HepG2 (cell line): ENCODE measurements at regions not wholly inside any gene's neighbourhood (a gene's known extent, or its start where the extent isn't known, plus 50 kb on each side); places are given as distances from the start of the nearest gene placed in this dataset.

Experiments
- ATAC-seq: fragments of 200-7000 bp; cut with Tn5 transposase; 3 replicates; pipeline ENCODE4 v1.9.1; 2020; ENCODE audit warnings: mild to moderate bottlenecking, moderate library complexity
- BruUV-seq: library from RNA; stranded (reverse); fragments of 400-500 nt; replicated peaks from 2 replicates; lab custom pipeline; 2021; lab: Mats Ljungman, UMichigan
- CTCF ChIA-PET: fragments of 300-600 bp; formaldehyde crosslinking; extraction: SDS; loops from one replicate; lab custom pipeline; 2021; ENCODE audit warnings: low total read pairs, inconsistent platforms, low intra/inter-chr PET ratio; lab: Yijun Ruan, JAX
- POLR2A ChIA-PET: fragments of 350-600 bp; sonication (Branson Sonifier 250); formaldehyde crosslinking; loops from one replicate; lab custom pipeline; 2020; ENCODE audit warnings: antibody characterized with exemption, inconsistent platforms; lab: Yijun Ruan, JAX
- DNase-seq: peaks from one replicate; pipeline ENCODE4 v3.0.0-alpha.2; 2015; ENCODE audit warnings: low spot score
- FAIRE-seq: peaks from 3 replicates; lab custom pipeline; 2011; peaks lifted over from hg19 to GRCh38; lab: Jason Lieb, UNC
- H2AFZ ChIP-seq: one replicate; pipeline ENCODE4 v1.6.1; 2011; ENCODE audit warnings: low read length, inconsistent platforms
- H3K27ac ChIP-seq: fragments of 300-600 bp; 3 replicates; pipeline ENCODE4 v1.8.0; 2011; ENCODE audit warnings: mixed run types, mild to moderate bottlenecking, mixed read lengths, low read length, inconsistent platforms; ENCODE audit not compliant: insufficient read depth; ENCODE audit errors: extremely low read length
- H3K27me3 ChIP-seq, 2 experiments: fragments of 200-600 bp in 1 of 2; 2 replicates in 1 of 2; 3 replicates in 1 of 2; pipeline versions ENCODE4 v1.6.0 to v1.8.0; 2011; ENCODE audit warnings: low read length in 2 of 2, mild to moderate bottlenecking in 2 of 2, moderate library complexity in 2 of 2, inconsistent platforms in 1 of 2; ENCODE audit not compliant: insufficient read depth in 2 of 2, control insufficient read depth in 1 of 2
- H3K36me3 ChIP-seq, 2 experiments: fragments of 200-600 bp in 1 of 2; replicated peaks in 1 of 2; 2 replicates in 1 of 2; 3 replicates in 1 of 2; pipeline versions ENCODE4 v1.5.1 to v1.8.0; 2011; ENCODE audit warnings: low read length in 2 of 2, inconsistent platforms in 1 of 2; ENCODE audit not compliant: insufficient read depth in 2 of 2, control insufficient read depth in 1 of 2
- H3K4me1 ChIP-seq: 2 replicates; pipeline ENCODE4 v1.5.1; 2012; ENCODE audit warnings: low read length, inconsistent platforms; ENCODE audit not compliant: insufficient read depth
- H3K4me2 ChIP-seq: 2 replicates; pipeline ENCODE4 v1.6.0; 2011; ENCODE audit warnings: low read depth, low read length, inconsistent platforms
- H3K4me3 ChIP-seq, 3 experiments: fragments of 200-600 bp in 1 of 3; sonication (generic), shearing (Covaris generic) in 1 of 3; replicated peaks in 1 of 3; 2 replicates each; pipeline ENCODE4 v1.5.1; 2011 to 2016; ENCODE audit warnings: low read length in 3 of 3, inconsistent platforms in 2 of 3, low read depth in 2 of 3, mild to moderate bottlenecking in 2 of 3, control low read depth in 1 of 3, mixed read lengths in 1 of 3; ENCODE audit not compliant: insufficient read depth in 1 of 3
- H3K79me2 ChIP-seq: one replicate; pipeline ENCODE4 v1.6.1; 2011; ENCODE audit warnings: low read length, inconsistent platforms; ENCODE audit not compliant: insufficient read depth
- H3K9ac ChIP-seq: 2 replicates; pipeline ENCODE4 v1.6.0; 2011; ENCODE audit warnings: mild to moderate bottlenecking, low read depth, low read length, inconsistent platforms; ENCODE audit not compliant: insufficient read depth
- H3K9me3 ChIP-seq: 2 replicates; pipeline ENCODE4 v1.5.1; 2012; ENCODE audit warnings: mild to moderate bottlenecking, low read length
- H4K20me1 ChIP-seq: 2 replicates; pipeline ENCODE4 v1.6.0; 2011; ENCODE audit warnings: inconsistent platforms, mild to moderate bottlenecking, low read length, moderate library complexity; ENCODE audit not compliant: insufficient read depth
- FOSL2 ChIP-seq: sonication (generic); formaldehyde crosslinking; IDR thresholded peaks from 2 replicates; pipeline ENCODE4 v1.4.0; 2020; ENCODE audit warnings: missing genetic modification reagents
- NRL ChIP-seq: sonication (generic); formaldehyde crosslinking; IDR thresholded peaks from 2 replicates; pipeline ENCODE4 v1.5.0; 2020; ENCODE audit warnings: missing genetic modification reagents, mild to moderate bottlenecking, moderate library complexity, borderline replicate concordance
- TSC22D2 ChIP-seq: sonication (generic); formaldehyde crosslinking; IDR thresholded peaks from 2 replicates; pipeline ENCODE4 v1.5.1; 2020; ENCODE audit warnings: missing genetic modification reagents, mild to moderate bottlenecking, borderline replicate concordance
- ZFP41 ChIP-seq: sonication (generic); formaldehyde crosslinking; IDR thresholded peaks from 2 replicates; pipeline ENCODE4 v1.4.0; 2020; ENCODE audit warnings: mild to moderate bottlenecking, missing genetic modification reagents, borderline replicate concordance
- ZNF788 ChIP-seq: sonication (generic); formaldehyde crosslinking; IDR thresholded peaks from 2 replicates; pipeline ENCODE4 v1.5.0; 2020; ENCODE audit warnings: mild to moderate bottlenecking, missing genetic modification reagents, borderline replicate concordance
- in situ Hi-C: cut with HindIII; loops from 2 replicates; pipeline ENCODE4 v1.10.0; 2017; ENCODE audit warnings: low pct_unique_long_range_greater_than_20kb; ENCODE audit not compliant: extremely low pct_ligation_motif_present
- intact Hi-C: fragments of 100-400 bp; cut with micrococcal nuclease; formaldehyde crosslinking; loops from one replicate; pipeline ENCODE4 v1.10.0; 2022; ENCODE audit not compliant: unreplicated experiment
- TF ChIP-seq, protein P1 (sequence below): IDR thresholded peaks from 2 replicates; pipeline ENCODE4 v1.4.0; 2020; ENCODE audit warnings: mild to moderate bottlenecking, missing genetic modification reagents
- TF ChIP-seq, protein P2 (sequence below): sonication (generic); formaldehyde crosslinking; IDR thresholded peaks from 2 replicates; pipeline ENCODE4; 2020; ENCODE audit warnings: missing genetic modification reagents, mild to moderate bottlenecking, borderline replicate concordance
- TF ChIP-seq, protein P3 (sequence below): sonication (generic); formaldehyde crosslinking; IDR thresholded peaks from 2 replicates; pipeline ENCODE4 v1.5.1; 2020; ENCODE audit warnings: mild to moderate bottlenecking, missing genetic modification reagents
- TF ChIP-seq, protein P4 (sequence below): sonication (generic); formaldehyde crosslinking; IDR thresholded peaks from 2 replicates; pipeline ENCODE4 v1.5.0; 2020; ENCODE audit warnings: mild to moderate bottlenecking, missing genetic modification reagents
- TF ChIP-seq, protein P5 (sequence below): sonication (generic); formaldehyde crosslinking; IDR thresholded peaks from 2 replicates; pipeline ENCODE4 v1.5.1; 2020; ENCODE audit warnings: mild to moderate bottlenecking, missing genetic modification reagents, moderate library complexity

DNA sequence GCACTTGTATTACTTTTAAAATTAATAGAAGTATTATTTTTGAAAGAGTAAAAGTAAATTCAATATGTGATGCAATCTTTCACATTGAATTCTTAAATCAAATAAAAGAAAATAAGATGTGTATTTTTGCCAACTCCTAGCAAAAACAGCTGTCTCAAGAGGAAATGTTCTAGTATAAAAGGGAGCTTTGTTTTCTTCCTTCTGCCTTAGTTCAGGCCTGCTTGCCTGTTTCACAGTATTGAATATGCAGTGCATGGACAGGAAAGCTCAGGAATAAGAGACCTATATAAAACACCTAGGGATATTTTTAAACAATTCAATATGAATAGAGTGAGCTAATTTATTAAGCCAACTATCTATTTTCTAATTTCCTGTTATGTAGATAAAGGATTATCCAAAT, 294.8 kb upstream of the G2E3 start:
- ATAC-seq (no peak), FAIRE-seq (no peak), DNase-seq (no peak)
- H3K27ac ChIP-seq: no peak overlapping the region
- H3K4me3 ChIP-seq: no peak overlapping the region
- intact Hi-C loops (no loop called here), in situ Hi-C loops (no loop called here)
- ChIA-PET POLR2A (no interaction called here), CTCF (no interaction called here)
- H4K20me1 ChIP-seq: no peaks in the 10 kb centered on the region
- H3K27me3 ChIP-seq: no peaks in the 10 kb centered on the region
- no peaks in the 10 kb centered on the region for H3K79me2 ChIP-seq
- no peak overlapping the region for H2AFZ ChIP-seq
- BruUV-seq: no TSS peak
- H3K4me2 ChIP-seq: no peak overlapping the region
- H3K9ac ChIP-seq: no peak overlapping the region
- H3K36me3 ChIP-seq: no peaks in the 10 kb centered on the region
- no peaks in the 10 kb centered on the region for H3K9me3 ChIP-seq
- H3K4me1 ChIP-seq: no peaks in the 10 kb centered on the region
- TF ChIP-seq, protein P1, sequence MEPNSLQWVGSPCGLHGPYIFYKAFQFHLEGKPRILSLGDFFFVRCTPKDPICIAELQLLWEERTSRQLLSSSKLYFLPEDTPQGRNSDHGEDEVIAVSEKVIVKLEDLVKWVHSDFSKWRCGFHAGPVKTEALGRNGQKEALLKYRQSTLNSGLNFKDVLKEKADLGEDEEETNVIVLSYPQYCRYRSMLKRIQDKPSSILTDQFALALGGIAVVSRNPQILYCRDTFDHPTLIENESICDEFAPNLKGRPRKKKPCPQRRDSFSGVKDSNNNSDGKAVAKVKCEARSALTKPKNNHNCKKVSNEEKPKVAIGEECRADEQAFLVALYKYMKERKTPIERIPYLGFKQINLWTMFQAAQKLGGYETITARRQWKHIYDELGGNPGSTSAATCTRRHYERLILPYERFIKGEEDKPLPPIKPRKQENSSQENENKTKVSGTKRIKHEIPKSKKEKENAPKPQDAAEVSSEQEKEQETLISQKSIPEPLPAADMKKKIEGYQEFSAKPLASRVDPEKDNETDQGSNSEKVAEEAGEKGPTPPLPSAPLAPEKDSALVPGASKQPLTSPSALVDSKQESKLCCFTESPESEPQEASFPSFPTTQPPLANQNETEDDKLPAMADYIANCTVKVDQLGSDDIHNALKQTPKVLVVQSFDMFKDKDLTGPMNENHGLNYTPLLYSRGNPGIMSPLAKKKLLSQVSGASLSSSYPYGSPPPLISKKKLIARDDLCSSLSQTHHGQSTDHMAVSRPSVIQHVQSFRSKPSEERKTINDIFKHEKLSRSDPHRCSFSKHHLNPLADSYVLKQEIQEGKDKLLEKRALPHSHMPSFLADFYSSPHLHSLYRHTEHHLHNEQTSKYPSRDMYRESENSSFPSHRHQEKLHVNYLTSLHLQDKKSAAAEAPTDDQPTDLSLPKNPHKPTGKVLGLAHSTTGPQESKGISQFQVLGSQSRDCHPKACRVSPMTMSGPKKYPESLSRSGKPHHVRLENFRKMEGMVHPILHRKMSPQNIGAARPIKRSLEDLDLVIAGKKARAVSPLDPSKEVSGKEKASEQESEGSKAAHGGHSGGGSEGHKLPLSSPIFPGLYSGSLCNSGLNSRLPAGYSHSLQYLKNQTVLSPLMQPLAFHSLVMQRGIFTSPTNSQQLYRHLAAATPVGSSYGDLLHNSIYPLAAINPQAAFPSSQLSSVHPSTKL: no peak
- TF ChIP-seq NRL (CRISPR knock-in tag) (no peak), TSC22D2 (CRISPR knock-in tag) (no peak), ZNF788 (CRISPR knock-in tag) (no peak), FOSL2 (CRISPR knock-in tag) (no peak), ZFP41 (CRISPR knock-in tag) (no peak)
- TF ChIP-seq, protein P2, sequence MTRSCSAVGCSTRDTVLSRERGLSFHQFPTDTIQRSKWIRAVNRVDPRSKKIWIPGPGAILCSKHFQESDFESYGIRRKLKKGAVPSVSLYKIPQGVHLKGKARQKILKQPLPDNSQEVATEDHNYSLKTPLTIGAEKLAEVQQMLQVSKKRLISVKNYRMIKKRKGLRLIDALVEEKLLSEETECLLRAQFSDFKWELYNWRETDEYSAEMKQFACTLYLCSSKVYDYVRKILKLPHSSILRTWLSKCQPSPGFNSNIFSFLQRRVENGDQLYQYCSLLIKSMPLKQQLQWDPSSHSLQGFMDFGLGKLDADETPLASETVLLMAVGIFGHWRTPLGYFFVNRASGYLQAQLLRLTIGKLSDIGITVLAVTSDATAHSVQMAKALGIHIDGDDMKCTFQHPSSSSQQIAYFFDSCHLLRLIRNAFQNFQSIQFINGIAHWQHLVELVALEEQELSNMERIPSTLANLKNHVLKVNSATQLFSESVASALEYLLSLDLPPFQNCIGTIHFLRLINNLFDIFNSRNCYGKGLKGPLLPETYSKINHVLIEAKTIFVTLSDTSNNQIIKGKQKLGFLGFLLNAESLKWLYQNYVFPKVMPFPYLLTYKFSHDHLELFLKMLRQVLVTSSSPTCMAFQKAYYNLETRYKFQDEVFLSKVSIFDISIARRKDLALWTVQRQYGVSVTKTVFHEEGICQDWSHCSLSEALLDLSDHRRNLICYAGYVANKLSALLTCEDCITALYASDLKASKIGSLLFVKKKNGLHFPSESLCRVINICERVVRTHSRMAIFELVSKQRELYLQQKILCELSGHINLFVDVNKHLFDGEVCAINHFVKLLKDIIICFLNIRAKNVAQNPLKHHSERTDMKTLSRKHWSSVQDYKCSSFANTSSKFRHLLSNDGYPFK (CRISPR knock-in tag): no peak
- TF ChIP-seq, protein P3, sequence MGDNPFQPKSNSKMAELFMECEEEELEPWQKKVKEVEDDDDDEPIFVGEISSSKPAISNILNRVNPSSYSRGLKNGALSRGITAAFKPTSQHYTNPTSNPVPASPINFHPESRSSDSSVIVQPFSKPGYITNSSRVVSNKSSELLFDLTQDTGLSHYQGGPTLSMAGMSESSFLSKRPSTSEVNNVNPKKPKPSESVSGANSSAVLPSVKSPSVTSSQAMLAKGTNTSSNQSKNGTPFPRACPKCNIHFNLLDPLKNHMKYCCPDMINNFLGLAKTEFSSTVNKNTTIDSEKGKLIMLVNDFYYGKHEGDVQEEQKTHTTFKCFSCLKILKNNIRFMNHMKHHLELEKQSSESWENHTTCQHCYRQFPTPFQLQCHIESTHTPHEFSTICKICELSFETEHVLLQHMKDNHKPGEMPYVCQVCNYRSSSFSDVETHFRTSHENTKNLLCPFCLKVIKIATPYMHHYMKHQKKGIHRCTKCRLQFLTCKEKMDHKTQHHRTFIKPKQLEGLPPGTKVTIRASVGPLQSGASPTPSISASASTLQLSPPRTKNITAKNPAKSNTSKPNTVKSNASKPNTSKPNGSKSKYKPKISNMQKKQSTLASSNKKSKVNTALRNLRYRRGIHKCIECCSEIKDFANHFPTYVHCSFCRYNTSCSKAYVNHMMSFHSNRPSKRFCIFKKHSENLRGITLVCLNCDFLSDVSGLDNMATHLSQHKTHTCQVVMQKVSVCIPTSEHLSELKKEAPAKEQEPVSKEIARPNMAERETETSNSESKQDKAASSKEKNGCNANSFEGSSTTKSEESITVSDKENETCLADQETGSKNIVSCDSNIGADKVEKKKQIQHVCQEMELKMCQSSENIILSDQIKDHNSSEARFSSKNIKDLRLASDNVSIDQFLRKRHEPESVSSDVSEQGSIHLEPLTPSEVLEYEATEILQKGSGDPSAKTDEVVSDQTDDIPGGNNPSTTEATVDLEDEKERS: no peak
- TF ChIP-seq, protein P4, sequence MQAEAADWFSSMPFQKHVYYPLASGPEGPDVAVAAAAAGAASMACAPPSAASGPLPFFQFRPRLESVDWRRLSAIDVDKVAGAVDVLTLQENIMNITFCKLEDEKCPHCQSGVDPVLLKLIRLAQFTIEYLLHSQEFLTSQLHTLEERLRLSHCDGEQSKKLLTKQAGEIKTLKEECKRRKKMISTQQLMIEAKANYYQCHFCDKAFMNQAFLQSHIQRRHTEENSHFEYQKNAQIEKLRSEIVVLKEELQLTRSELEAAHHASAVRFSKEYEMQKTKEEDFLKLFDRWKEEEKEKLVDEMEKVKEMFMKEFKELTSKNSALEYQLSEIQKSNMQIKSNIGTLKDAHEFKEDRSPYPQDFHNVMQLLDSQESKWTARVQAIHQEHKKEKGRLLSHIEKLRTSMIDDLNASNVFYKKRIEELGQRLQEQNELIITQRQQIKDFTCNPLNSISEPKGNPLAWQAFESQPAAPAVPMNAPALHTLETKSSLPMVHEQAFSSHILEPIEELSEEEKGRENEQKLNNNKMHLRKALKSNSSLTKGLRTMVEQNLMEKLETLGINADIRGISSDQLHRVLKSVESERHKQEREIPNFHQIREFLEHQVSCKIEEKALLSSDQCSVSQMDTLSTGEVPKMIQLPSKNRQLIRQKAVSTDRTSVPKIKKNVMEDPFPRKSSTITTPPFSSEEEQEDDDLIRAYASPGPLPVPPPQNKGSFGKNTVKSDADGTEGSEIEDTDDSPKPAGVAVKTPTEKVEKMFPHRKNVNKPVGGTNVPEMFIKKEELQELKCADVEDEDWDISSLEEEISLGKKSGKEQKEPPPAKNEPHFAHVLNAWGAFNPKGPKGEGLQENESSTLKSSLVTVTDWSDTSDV (CRISPR knock-in tag): no peak
- TF ChIP-seq, protein P5, sequence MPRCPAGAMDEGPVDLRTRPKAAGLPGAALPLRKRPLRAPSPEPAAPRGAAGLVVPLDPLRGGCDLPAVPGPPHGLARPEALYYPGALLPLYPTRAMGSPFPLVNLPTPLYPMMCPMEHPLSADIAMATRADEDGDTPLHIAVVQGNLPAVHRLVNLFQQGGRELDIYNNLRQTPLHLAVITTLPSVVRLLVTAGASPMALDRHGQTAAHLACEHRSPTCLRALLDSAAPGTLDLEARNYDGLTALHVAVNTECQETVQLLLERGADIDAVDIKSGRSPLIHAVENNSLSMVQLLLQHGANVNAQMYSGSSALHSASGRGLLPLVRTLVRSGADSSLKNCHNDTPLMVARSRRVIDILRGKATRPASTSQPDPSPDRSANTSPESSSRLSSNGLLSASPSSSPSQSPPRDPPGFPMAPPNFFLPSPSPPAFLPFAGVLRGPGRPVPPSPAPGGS: no peak
